GM19043 (cell line): ENCODE measurements at regions not wholly inside any gene's neighbourhood (a gene's known extent, or its start where the extent isn't known, plus 50 kb on each side); places are given as distances from the start of the nearest gene placed in this dataset.

Experiments used
- ATAC-seq: cut with Tn5 transposase; IDR thresholded peaks from one replicate; pipeline ENCODE4 v1.9.1; 2021; ENCODE audit warnings: low read depth; ENCODE audit not compliant: unreplicated experiment

- ATAC-seq, result no peak
Observed at GRCh38 chr7:26101361-26102151, 50.4 kb upstream of the NFE2L3 start.

- no peak for ATAC-seq
Observed at GRCh38 chr7:26102176-26102575, 49.8 kb upstream of the NFE2L3 start.
